NCI-H345 treated with DMSO at 0.1 percent for 48 hours (cell line): ENCODE measurements at regions not wholly inside any gene's neighbourhood (a gene's known extent, or its start where the extent isn't known, plus 50 kb on each side); places are given as distances from the start of the nearest gene placed in this dataset.
A peak's percentile ranks its signal among the peaks of the same experiment; 100 is the strongest.

Source experiments
- DNase-seq: peaks from one replicate; lab custom pipeline; 2025; ENCODE audit not compliant: unreplicated experiment; lab: John Stamatoyannopoulos, UW

- no peak for DNase-seq
These were observed 158.5 kb downstream of the HERPUD2 start for GRCh38 chr7:35536396-35536826.

DNA sequence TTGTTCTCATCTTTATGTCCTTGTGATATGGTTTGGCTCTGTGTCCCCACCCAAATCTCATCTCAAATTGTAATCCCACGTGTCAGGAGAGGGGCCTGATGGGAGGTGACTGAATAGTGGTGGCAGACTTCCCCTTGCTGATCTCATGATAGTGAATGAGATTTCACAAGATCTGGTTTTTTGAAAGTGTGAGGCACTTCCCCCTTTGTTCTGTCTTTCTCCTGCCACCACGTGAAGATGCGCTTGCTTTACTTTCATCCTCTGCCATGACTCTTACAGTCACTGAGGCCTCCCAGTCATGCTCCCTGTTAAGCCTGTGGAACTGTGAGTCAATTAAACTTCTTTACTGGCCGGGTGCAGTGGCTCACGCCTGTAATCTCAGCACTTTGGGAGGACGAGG is 161.0 kb downstream of the HERPUD2 start:
- DNase-seq, result no peak

DNA sequence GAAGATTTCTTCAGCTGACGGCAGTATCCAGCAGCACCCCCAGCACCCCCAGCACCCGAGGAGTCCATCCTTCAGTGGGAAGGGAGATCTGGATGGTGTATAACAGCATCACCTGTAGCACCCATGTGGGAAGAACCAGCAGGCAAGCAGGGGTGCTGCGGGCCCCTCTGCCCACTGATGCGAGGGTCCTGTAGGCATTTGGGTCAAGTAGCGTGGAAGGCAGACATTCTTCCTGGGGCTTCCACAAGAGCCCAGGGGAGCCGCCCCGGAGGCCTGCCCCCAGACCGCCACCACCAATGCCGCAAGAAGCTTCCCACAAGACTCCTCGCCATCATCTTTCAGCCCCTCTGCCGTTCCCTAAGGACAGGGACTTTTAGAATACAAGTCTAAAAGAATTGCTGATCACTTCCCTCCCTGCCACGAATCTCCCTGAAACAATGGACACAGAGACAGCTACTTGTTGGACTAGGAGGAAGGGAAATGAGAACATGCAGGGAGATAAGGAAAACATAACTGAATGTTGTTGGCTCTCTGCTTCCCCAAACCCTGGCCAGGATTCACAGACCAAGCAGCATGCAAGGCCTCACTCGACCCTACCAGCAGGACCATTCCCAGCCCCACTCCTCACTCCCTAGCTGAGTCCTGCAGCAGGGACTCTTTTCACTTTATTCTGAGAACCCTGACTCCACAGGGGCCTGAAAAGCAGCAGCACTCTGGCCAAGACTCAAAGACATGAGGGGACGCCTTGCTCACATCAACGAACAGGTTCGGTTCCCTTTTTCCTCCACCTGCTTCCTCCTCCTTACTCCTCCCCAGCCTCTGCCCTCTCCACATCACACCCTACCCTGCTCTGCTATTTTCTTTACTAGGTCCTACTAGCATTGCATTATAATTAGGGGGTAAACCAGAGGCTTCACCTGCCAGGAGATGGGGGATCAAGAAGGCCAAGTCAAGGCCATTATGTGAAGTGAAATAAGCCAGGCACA is 164.5 kb downstream of the HERPUD2 start:
- no peak for DNase-seq

- DNase-seq, result no peak
These were observed 165.2 kb downstream of the HERPUD2 start for GRCh38 chr7:35529713-35530112.

GRCh38 chr7:35528381-35528977 is 166.5 kb downstream of the HERPUD2 start:
- no peak for DNase-seq

DNA sequence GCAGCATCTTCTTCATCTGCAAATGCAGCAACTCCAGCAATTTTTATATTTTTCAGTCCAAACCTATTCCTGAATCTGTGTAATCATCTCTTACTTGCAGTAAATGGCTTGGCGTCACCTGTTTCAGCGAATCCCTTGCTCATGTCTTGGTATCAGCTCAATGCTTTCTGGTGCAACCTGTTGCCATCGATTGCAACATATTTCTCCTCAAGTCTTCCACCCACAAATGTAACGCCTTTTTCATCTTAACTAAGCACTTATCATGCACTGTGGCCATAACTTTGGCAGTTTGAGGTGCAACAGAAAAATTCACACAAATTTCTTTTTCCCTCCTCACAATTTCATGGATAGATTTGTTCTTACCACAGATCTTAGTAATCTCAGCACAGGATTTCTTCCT is 168.3 kb downstream of the HERPUD2 start:
- DNase-seq, result no peak

GRCh38 chr7:35524112-35524804 is 170.7 kb downstream of the HERPUD2 start:
- no peak for DNase-seq

GRCh38 chr7:35523292-35523691 is 171.6 kb downstream of the HERPUD2 start:
- DNase-seq, result no peak

DNA sequence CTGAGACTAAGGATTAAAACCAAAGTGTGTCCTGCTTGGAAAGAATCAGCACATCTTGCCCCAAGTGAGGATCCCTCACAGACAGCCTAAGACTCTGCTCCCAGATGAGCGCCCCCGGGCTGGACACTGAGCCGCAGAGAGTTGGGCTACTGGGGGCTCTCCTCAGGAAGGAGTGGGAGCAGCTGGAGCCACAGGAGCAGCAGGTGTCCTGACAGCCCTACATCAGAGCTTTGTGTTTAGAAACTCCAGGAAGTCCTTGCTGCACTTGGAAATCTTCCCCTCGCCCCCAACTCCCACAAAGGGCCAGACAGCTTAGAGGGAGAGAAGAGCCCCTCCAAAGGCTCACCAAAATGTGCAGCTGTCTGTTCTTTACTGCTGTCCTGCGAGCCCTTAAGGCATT is 172.2 kb downstream of the HERPUD2 start:
- no peak for DNase-seq

DNA sequence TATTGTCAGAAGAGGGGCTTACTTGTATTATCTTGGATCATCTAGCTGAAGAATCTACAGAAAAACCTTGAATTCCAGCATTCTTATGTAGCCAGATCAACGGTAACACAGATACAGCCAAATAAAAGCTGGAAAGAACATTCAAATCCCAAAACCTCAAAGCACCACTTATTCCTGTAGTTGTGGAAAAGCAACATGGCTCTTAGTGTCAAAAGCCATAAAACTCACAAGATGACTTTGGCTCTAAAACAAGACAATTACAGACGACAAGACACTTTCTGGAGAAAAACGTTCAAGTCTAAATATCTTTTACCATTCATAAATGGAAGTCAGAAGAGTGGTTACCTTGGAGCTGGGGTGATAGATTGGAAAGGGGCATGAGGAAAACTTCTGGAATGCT is 173.0 kb downstream of the HERPUD2 start:
- DNase-seq, result no peak

DNA sequence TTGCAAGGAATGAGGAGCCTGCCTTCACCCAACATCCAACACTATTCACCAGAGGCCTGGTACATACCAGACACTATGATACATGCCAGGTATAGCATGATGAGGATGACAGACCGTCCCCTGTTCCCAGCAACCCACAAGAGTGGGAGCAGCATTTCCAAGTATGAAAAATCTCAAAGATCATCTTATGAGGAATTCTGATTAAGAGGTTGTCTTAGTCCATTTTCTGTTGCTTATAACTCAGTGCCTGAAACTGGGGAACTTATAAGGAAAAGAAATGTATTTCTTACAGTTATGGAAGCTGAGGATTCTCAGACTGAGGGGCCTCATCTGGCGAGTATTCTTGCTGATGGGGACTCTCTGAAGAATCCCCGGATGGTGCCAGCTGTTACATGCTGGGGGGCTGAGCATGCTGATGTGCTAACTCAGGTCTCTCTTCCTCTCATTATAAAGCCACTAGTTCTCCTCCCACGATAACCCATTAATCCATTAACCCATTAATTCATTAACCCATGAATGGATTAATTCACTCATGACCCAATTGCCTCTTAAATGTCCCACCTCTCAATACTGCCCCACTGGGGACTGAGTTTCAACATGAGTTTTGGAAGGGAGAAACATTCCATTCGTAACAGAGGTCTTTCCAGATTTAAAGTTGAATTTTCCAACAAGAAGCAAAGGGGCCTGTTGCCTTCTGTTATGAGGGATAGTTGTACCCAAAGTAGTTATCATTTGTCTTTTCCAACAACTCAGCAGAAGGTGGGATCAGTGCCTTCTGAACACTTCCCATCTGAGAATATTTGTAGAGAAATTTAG is 173.9 kb downstream of the HERPUD2 start:
- no peak for DNase-seq

DNA sequence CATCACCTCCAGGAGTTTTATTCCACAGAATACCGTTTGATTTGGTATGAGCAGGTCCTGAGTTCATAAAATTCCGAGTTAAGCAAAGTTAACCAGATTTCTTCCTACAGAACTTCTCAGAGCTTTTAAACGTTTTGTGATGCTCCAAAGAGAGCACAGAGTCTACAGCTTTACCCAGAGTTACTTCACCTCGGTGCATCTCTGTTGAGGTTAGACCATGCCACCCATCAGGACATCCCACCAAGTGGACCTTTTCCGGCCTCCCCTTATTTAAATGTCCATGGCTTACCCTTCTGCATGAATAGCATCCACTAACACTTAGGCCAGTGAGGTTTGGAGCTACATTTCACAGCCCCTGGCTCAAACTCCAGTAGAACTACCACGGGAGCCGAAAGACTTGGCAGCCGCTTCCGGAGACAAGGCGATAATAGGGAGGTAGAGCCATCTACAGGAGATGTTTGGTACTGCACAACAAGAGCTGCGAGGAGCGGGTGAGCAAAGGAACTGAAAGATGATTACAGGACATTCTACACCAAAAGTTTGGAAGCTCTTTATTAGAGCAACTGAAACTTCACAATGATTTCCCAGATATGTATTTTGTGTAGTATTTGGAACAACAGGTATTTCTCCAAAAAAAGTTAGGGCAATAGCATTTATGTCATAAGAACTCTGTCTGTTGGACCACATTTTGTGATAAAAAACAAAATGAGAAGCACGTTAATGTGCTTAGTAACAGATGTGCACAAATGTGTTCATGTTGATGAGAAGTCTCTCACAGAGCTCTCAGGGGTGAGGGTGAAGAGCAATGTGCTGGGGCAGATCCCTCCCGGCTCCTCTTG is 174.7 kb downstream of the HERPUD2 start:
- DNase-seq, result peak; percentile 40

DNA sequence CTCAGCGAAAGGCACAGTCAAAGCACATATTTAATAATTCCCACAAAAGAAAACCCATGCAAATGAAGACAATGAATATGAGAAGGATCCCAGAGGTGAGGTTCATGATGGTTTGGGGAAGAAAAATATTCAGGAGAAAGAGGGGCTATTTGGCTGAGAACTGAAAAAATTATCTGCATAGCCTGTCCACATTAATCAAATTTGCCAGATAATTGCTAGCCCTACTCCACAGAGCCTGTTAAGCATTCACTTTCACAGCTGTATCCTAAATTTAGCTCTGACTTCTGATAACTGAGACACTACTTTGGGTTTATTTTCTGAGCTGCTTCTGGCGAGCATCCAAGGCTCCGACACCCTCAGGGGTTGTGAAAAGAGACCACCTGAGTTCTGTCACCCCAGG is 176.2 kb downstream of the HERPUD2 start:
- no peak for DNase-seq

- no peak for DNase-seq
These were observed 178.4 kb downstream of the HERPUD2 start for GRCh38 chr7:35516498-35516897.

DNA sequence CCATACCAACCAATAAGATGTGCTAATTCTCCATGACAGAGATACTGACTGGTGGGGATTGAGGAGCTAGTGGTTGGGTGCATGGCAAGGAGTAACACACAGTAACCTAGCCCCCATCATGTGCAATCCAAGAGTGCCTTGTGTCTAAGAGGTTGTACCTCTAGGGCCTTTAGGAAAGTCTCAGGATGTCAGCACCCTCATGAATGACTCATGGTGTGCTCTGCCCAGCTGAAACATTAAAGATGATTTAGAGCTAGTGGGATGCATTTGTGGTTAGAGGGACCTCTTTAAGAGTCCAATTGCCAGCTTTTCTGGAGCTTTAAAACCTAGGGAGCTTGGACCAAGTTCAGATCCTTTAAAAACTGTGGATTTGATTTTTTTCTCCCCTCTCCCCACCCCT is 181.1 kb downstream of the HERPUD2 start:
- no peak for DNase-seq

DNA sequence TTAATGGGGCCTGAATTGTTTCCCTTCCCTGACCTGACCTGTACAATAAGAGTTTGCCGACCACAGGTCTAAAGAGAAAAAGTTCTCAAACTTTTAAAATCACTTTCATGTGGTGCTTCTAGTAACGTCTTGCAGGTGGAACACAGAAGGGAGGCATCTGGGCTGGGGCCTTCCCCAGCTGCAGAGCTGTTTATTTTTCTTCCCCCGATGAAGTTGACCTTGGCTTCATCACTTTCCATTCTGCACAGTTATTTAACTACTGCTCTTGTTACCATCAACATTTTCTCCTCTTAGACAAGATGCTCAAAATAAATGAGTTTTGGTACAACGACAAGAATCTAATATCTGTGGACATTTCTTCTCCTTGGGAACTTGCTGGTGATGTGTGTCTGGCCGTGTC is 181.7 kb downstream of the HERPUD2 start:
- no peak for DNase-seq

DNA sequence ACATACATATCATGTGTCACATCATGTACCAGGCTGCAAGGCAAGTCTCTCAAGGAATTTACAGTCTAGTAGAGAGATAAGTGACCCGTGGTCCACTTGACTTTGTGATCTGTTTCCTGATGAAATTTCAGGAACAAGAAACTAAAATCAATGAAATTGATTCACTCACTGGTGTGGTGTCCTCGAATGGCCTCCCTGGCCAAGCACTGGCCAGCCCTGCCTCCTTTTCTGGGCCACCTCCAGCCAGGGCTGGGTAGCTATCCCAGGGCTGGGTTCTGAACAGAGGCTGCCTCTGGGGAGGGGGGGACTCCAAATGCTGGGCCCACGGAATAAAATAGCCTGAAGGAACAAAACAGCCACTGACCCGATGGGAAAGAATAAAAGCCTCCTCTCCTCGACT is 182.2 kb downstream of the HERPUD2 start:
- DNase-seq, result no peak

DNA sequence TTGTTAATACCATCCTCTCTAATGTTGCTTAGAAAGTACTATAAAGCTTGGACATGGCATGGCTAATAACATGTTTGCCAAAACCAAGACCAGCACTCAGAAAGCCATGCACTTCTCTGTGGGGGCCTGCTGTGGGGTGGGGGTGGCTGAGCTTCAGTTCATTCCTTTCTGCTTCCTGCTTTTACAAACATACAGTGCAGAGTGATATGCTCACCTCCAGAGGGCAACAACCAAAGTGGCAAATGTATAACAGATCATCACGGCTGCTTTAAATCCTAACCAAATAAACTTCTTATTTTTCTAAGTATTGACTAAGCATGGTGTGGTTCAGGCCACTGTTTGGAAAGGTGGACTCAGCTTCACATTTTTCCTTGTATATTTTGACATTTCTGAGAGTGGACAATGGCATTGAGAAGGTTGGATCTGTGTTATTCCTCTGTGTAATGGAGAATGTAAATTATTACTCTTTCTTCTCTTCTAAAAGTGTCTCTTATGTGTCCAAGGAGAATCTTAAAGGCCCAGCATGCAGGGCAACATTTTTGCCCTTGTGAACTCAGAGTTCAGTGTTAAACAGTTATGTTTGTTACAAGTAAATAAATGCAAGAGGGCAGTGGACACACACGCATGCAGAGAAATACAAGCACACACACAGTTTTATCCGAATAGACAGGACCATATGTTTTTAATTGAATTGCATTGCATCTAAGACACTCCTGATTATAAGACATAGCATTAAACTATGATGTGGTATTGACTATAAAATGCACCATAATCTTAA is 186.1 kb downstream of the HERPUD2 start:
- DNase-seq, result no peak

DNA sequence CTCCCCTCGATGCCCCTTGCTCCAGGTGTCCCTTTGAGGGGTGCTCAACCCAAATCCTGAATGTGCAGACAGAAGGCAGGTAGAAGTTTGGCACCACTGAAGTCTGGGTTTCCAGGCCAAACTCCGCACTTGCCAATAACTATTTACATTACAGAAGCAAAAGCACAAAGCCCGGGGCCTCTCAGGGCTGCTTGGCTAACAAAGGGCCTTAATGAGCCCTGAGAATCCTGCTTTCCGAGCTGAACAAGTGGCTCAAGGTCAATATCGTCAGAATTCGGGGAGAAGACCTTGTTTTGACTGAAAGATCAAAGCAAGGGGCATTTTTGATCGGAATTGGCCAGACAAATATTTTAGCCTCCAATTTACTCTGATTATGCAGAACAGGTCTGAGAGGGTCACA is 189.9 kb downstream of the HERPUD2 start:
- DNase-seq, result peak; percentile 23
